ENCODE measurements at regions not wholly inside any gene's neighbourhood (a gene's known extent, or its start where the extent isn't known, plus 50 kb on each side); places are given as distances from the start of the nearest gene placed in this dataset.

- no peak for TF ChIP-seq CTCF (IDR thresholded peaks at IDR 0.05; ENCODE audit: insufficient read depth, low read depth, low read length, missing control alignments)
- DNase-seq (ENCODE audit: low read depth) = no peak
- no peak overlapping the region for H3K4me3 ChIP-seq (ENCODE audit: low read depth, low read length)
Measured at GRCh38 chr4:165723051-165723795, 149.8 kb upstream of the TLL1 start.

GRCh38 chr4:165724786-165725185 is 148.3 kb upstream of the TLL1 start:
- H3K4me3 ChIP-seq (ENCODE audit: low read depth, low read length) = no peak overlapping the region
- DNase-seq (ENCODE audit: low read depth) = no peak
- TF ChIP-seq CTCF (IDR thresholded peaks at IDR 0.05; ENCODE audit: insufficient read depth, low read depth, low read length, missing control alignments) = no peak

GRCh38 chr4:165725352-165725751 is 147.7 kb upstream of the TLL1 start:
- H3K4me3 ChIP-seq (ENCODE audit: low read depth, low read length) = no peak overlapping the region
- no peak for DNase-seq (ENCODE audit: low read depth)
- TF ChIP-seq CTCF (IDR thresholded peaks at IDR 0.05; ENCODE audit: insufficient read depth, low read depth, low read length, missing control alignments) = no peak

GRCh38 chr4:165726831-165727230 is 146.2 kb upstream of the TLL1 start:
- no peak for DNase-seq (ENCODE audit: low read depth)
- TF ChIP-seq CTCF (IDR thresholded peaks at IDR 0.05; ENCODE audit: insufficient read depth, low read depth, low read length, missing control alignments) = no peak
- H3K4me3 ChIP-seq (ENCODE audit: low read depth, low read length) = no peak overlapping the region

GRCh38 chr4:165737309-165737972 is 135.6 kb upstream of the TLL1 start:
- no peak overlapping the region for H3K4me3 ChIP-seq (ENCODE audit: low read depth, low read length)
- TF ChIP-seq CTCF (IDR thresholded peaks at IDR 0.05; ENCODE audit: insufficient read depth, low read depth, low read length, missing control alignments) = no peak
- no peak for DNase-seq (ENCODE audit: low read depth)

- H3K4me3 ChIP-seq (ENCODE audit: low read depth, low read length) = no peak overlapping the region
- no peak for DNase-seq (ENCODE audit: low read depth)
- no peak for TF ChIP-seq CTCF (IDR thresholded peaks at IDR 0.05; ENCODE audit: insufficient read depth, low read depth, low read length, missing control alignments)
Measured at GRCh38 chr4:165738571-165738970, 134.5 kb upstream of the TLL1 start.

Measured in GM12865 (cell line).